ENCODE measurements at regions not wholly inside any gene's neighbourhood (a gene's known extent, or its start where the extent isn't known, plus 50 kb on each side); places are given as distances from the start of the nearest gene placed in this dataset.

GRCh38 chr7:25870574-25870973 is 281.4 kb upstream of the NFE2L3 start:
- intact Hi-C loops (cut with micrococcal nuclease), result no loop called here

- intact Hi-C loops (cut with micrococcal nuclease), result no loop called here
These were observed 275.9 kb upstream of the NFE2L3 start for GRCh38 chr7:25876092-25876491.

GRCh38 chr7:25877802-25878789 is 273.9 kb upstream of the NFE2L3 start:
- intact Hi-C loops (cut with micrococcal nuclease), result no loop called here

GRCh38 chr7:25879799-25880198 is 272.2 kb upstream of the NFE2L3 start:
- intact Hi-C loops (cut with micrococcal nuclease), result no loop called here

- intact Hi-C loops (cut with micrococcal nuclease), result no loop called here
These were observed 270.5 kb upstream of the NFE2L3 start for GRCh38 chr7:25881317-25882037.

- intact Hi-C loops (cut with micrococcal nuclease), result no loop called here
These were observed 269.7 kb upstream of the NFE2L3 start for GRCh38 chr7:25882151-25882773.

GRCh38 chr7:25884265-25884828 is 267.7 kb upstream of the NFE2L3 start:
- intact Hi-C loops (cut with micrococcal nuclease), result no loop called here

GRCh38 chr7:25885057-25885576 is 266.9 kb upstream of the NFE2L3 start:
- intact Hi-C loops (cut with micrococcal nuclease), result no loop called here

- intact Hi-C loops (cut with micrococcal nuclease), result no loop called here
These were observed 265.4 kb upstream of the NFE2L3 start for GRCh38 chr7:25886387-25887240.

- intact Hi-C loops (cut with micrococcal nuclease), result no loop called here
These were observed 264.7 kb upstream of the NFE2L3 start for GRCh38 chr7:25887266-25887665.

GRCh38 chr7:25887795-25888559 is 264.0 kb upstream of the NFE2L3 start:
- intact Hi-C loops (cut with micrococcal nuclease), result no loop called here

GRCh38 chr7:25889765-25890164 is 262.2 kb upstream of the NFE2L3 start:
- intact Hi-C loops (cut with micrococcal nuclease), result loop anchor here (5.0 kb wide), 1 partner anchor 793 kb away; no protein-coding TSS in a partner anchor

GRCh38 chr7:25891591-25891990 is 260.4 kb upstream of the NFE2L3 start:
- intact Hi-C loops (cut with micrococcal nuclease), result loop anchor here (5.0 kb wide), 1 partner anchor 791 kb away; no protein-coding TSS in a partner anchor

GRCh38 chr7:25893436-25893835 is 258.6 kb upstream of the NFE2L3 start:
- intact Hi-C loops (cut with micrococcal nuclease), result loop anchor here (1.0 to 5.0 kb wide), 14 partner anchors 31 to 1268 kb away; partner anchors contain the start of gene NFE2L3

- intact Hi-C loops (cut with micrococcal nuclease), result loop anchor here (5.0 kb wide), 1 partner anchor 788 kb away; no protein-coding TSS in a partner anchor
These were observed 257.7 kb upstream of the NFE2L3 start for GRCh38 chr7:25894002-25894901.

GRCh38 chr7:25894902-25895791 is 256.9 kb upstream of the NFE2L3 start:
- intact Hi-C loops (cut with micrococcal nuclease), result loop anchor here (5.0 kb wide), 1 partner anchor 787 kb away; no protein-coding TSS in a partner anchor

GRCh38 chr7:25895792-25896171 is 256.2 kb upstream of the NFE2L3 start:
- intact Hi-C loops (cut with micrococcal nuclease), result no loop called here

Data from T-helper 1 cell treated with Interleukin-12 subunit alpha and Interleukin-12 subunit beta and Interleukin-4 antibody, amounts not matched to agents 30 ng/mL and 1 ng/mL, for 36 hours (primary cell).